Esophagus muscularis mucosa (tissue), 3 donors: ENCODE measurements at regions not wholly inside any gene's neighbourhood (a gene's known extent, or its start where the extent isn't known, plus 50 kb on each side); places are given as distances from the start of the nearest gene placed in this dataset.

Source experiments
- POLR2A ChIP-seq: fragments of 450-650 bp; IDR thresholded peaks from one replicate; pipeline ENCODE4 v1.6.1; 2017; ENCODE audit warnings: antibody characterized with exemption, moderate library complexity, mild to moderate bottlenecking, low read depth
- POLR2AphosphoS5 ChIP-seq, 2 donors: sonication (generic); formaldehyde crosslinking; IDR thresholded peaks; one replicate each; pipeline ENCODE4 v1.6.1; 2017; ENCODE audit warnings: antibody characterized with exemption in 2 of 2
- TF ChIP-seq, protein P1 (sequence below), 3 experiments: fragments of 200-600 bp in 2 of 3; fragments of 450-650 bp in 1 of 3; sonication (generic) in 2 of 3; IDR thresholded peaks; one replicate each; pipeline ENCODE4 v1.5.1; 2017 to 2019; ENCODE audit warnings: antibody characterized with exemption in 3 of 3, mild to moderate bottlenecking in 2 of 3, moderate library complexity in 1 of 3

DNA sequence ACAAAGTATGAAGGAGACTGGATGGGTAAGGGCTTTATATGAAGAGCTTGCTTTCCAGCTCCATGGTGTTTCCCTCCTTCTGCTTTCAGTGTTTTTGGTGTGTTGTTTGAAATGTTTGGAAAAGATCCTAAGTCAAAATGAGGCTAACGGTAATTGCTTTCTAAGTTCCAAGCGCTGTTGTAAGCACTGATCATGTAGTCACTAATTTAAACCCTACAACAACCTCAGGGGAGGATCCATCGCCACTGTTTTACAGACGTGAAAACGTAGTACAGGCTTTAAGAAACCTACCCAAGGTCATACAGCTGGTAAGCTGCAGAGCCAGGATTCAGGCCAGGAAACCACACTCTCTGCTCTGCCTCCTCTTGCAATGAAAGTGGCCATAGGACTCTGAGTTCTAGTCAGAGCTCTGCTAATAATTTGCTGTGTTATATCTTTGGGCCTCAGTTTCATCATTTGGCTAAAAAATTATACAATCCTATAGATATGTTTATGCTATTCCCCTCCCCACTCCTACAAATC lies 102.9 kb upstream of the PGRMC2 start:
- TF ChIP-seq POLR2A, result no peak
- TF ChIP-seq, protein P1, sequence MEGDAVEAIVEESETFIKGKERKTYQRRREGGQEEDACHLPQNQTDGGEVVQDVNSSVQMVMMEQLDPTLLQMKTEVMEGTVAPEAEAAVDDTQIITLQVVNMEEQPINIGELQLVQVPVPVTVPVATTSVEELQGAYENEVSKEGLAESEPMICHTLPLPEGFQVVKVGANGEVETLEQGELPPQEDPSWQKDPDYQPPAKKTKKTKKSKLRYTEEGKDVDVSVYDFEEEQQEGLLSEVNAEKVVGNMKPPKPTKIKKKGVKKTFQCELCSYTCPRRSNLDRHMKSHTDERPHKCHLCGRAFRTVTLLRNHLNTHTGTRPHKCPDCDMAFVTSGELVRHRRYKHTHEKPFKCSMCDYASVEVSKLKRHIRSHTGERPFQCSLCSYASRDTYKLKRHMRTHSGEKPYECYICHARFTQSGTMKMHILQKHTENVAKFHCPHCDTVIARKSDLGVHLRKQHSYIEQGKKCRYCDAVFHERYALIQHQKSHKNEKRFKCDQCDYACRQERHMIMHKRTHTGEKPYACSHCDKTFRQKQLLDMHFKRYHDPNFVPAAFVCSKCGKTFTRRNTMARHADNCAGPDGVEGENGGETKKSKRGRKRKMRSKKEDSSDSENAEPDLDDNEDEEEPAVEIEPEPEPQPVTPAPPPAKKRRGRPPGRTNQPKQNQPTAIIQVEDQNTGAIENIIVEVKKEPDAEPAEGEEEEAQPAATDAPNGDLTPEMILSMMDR (IDR thresholded peaks at IDR 0.05), result no peak
- no peak for TF ChIP-seq POLR2AphosphoS5 (IDR thresholded peaks at IDR 0.05)
